HEK293 (cell line): ENCODE measurements at regions not wholly inside any gene's neighbourhood (a gene's known extent, or its start where the extent isn't known, plus 50 kb on each side); places are given as distances from the start of the nearest gene placed in this dataset.

Experiments used
- CTCF ChIA-PET: fragments of 350-600 bp; formaldehyde crosslinking; extraction: SDS; loops from one replicate; lab custom pipeline; 2021; ENCODE audit warnings: antibody characterized with exemption; lab: Yijun Ruan, JAX
- POLR2A ChIA-PET: fragments of 300-600 bp; formaldehyde crosslinking; extraction: SDS; loops from one replicate; lab custom pipeline; 2020; ENCODE audit warnings: antibody characterized with exemption, inconsistent platforms; lab: Yijun Ruan, JAX
- H3K27ac ChIP-seq: fragments of 200-500 bp; sonication (Bioruptor generic); 2 replicates; pipeline ENCODE4 v1.5.1; 2014; ENCODE audit warnings: low read depth, low read length, control low read depth, inconsistent platforms; ENCODE audit errors: extremely low read depth
- H3K36me3 ChIP-seq, 2 experiments: fragments of 200-500 bp in 1 of 2; sonication (Bioruptor generic) in 1 of 2; 1 replicate in 1 of 2; 2 replicates in 1 of 2; pipeline ENCODE4 v1.5.1; 2014 to 2017; ENCODE audit warnings: inconsistent platforms in 2 of 2, low read length in 2 of 2; ENCODE audit not compliant: control insufficient read depth in 2 of 2, insufficient read depth in 1 of 2
- H3K4me1 ChIP-seq: fragments of 200-500 bp; sonication (Bioruptor generic); 2 replicates; pipeline ENCODE4 v1.5.1; 2014; ENCODE audit warnings: mild to moderate bottlenecking, low read length, inconsistent platforms; ENCODE audit not compliant: control insufficient read depth, insufficient read depth
- H3K4me3 ChIP-seq: 2 replicates; pipeline ENCODE4 v1.5.1; 2011; ENCODE audit warnings: low read depth, mild to moderate bottlenecking, control low read depth, low read length, moderate library complexity
- H3K9me3 ChIP-seq: fragments of 200-500 bp; sonication (Bioruptor generic); 2 replicates; pipeline ENCODE4 v1.5.1; 2014; ENCODE audit warnings: low read depth, low read length, inconsistent platforms; ENCODE audit not compliant: control insufficient read depth, insufficient read depth
- KLF16 ChIP-seq: fragments of 450-650 bp; formaldehyde crosslinking; IDR thresholded peaks from 2 replicates; pipeline ENCODE4 v1.5.1; 2017; ENCODE audit warnings: missing biosample characterization, missing genetic modification characterization
- REPIN1 ChIP-seq: fragments of 450-650 bp; formaldehyde crosslinking; IDR thresholded peaks from 2 replicates; pipeline ENCODE4 v1.5.1; 2017; ENCODE audit warnings: missing biosample characterization, missing genetic modification characterization, low read depth
- SP3 ChIP-seq: fragments of 450-650 bp; formaldehyde crosslinking; IDR thresholded peaks from 2 replicates; pipeline ENCODE4 v1.5.1; 2016; ENCODE audit warnings: missing biosample characterization, missing genetic modification characterization
- TCF7L2 ChIP-seq: IDR thresholded peaks from 2 replicates; pipeline ENCODE4 v1.6.1; 2011; ENCODE audit warnings: low read depth, mild to moderate bottlenecking, inconsistent platforms, low read length, moderate library complexity, borderline replicate concordance
- ZBTB20 ChIP-seq: fragments of 450-650 bp; formaldehyde crosslinking; IDR thresholded peaks from 2 replicates; pipeline ENCODE4 v1.5.1; 2016; ENCODE audit warnings: missing biosample characterization, missing genetic modification characterization
- ZFP37 ChIP-seq: fragments of 450-650 bp; formaldehyde crosslinking; IDR thresholded peaks from 2 replicates; pipeline ENCODE4 v1.5.1; 2016; ENCODE audit warnings: missing biosample characterization, missing genetic modification characterization
- ZNF112 ChIP-seq: fragments of 450-650 bp; formaldehyde crosslinking; IDR thresholded peaks from 2 replicates; pipeline ENCODE4 v1.5.0; 2017; ENCODE audit warnings: missing biosample characterization, missing genetic modification characterization
- ZNF138 ChIP-seq: fragments of 450-650 bp; formaldehyde crosslinking; IDR thresholded peaks from 2 replicates; pipeline ENCODE4 v1.5.1; 2016; ENCODE audit warnings: missing biosample characterization, missing genetic modification characterization, borderline replicate concordance
- ZNF155 ChIP-seq: fragments of 450-650 bp; formaldehyde crosslinking; IDR thresholded peaks from 2 replicates; pipeline ENCODE4 v1.5.1; 2016; ENCODE audit warnings: missing biosample characterization, missing genetic modification characterization
- ZNF184 ChIP-seq: fragments of 450-650 bp; IDR thresholded peaks from 2 replicates; pipeline ENCODE4 v1.5.1; 2018; ENCODE audit warnings: missing biosample characterization, mild to moderate bottlenecking, missing genetic modification characterization
- ZNF211 ChIP-seq: fragments of 450-650 bp; formaldehyde crosslinking; IDR thresholded peaks from 2 replicates; pipeline ENCODE4 v1.5.1; 2016; ENCODE audit warnings: low read depth, missing biosample characterization, missing genetic modification characterization
- ZNF223 ChIP-seq: fragments of 450-650 bp; formaldehyde crosslinking; IDR thresholded peaks from 2 replicates; pipeline ENCODE4 v1.5.1; 2016; ENCODE audit warnings: missing biosample characterization, missing genetic modification characterization
- ZNF302 ChIP-seq: fragments of 450-650 bp; formaldehyde crosslinking; IDR thresholded peaks from 2 replicates; pipeline ENCODE4 v1.5.1; 2016; ENCODE audit warnings: missing biosample characterization, missing genetic modification characterization, low read depth
- ZNF404 ChIP-seq: fragments of 450-650 bp; formaldehyde crosslinking; IDR thresholded peaks from 2 replicates; pipeline ENCODE4 v1.5.1; 2017; ENCODE audit warnings: missing biosample characterization, missing genetic modification characterization
- ZNF426 ChIP-seq: fragments of 450-650 bp; formaldehyde crosslinking; IDR thresholded peaks from 2 replicates; pipeline ENCODE4 v1.5.1; 2017; ENCODE audit warnings: missing biosample characterization, missing genetic modification characterization, mild to moderate bottlenecking, inconsistent platforms, moderate library complexity
- ZNF473 ChIP-seq: fragments of 450-650 bp; formaldehyde crosslinking; IDR thresholded peaks from 2 replicates; pipeline ENCODE4 v1.5.1; 2017; ENCODE audit warnings: missing biosample characterization, missing genetic modification characterization
- ZNF555 ChIP-seq: fragments of 450-650 bp; formaldehyde crosslinking; conservative IDR thresholded peaks from 2 replicates; pipeline ENCODE4 v1.5.1; 2017; ENCODE audit warnings: missing biosample characterization, mild to moderate bottlenecking, missing genetic modification characterization, inconsistent platforms
- ZNF560 ChIP-seq: fragments of 450-650 bp; formaldehyde crosslinking; IDR thresholded peaks from 2 replicates; pipeline ENCODE4 v1.5.1; 2017; ENCODE audit warnings: missing biosample characterization, missing genetic modification characterization, borderline replicate concordance
- ZNF571 ChIP-seq: fragments of 450-650 bp; formaldehyde crosslinking; IDR thresholded peaks from 2 replicates; pipeline ENCODE4 v1.5.0; 2017; ENCODE audit warnings: missing biosample characterization, missing genetic modification characterization
- ZNF654 ChIP-seq: fragments of 450-650 bp; formaldehyde crosslinking; IDR thresholded peaks from 2 replicates; pipeline ENCODE4 v1.5.1; 2016; ENCODE audit warnings: low read depth, missing biosample characterization, missing genetic modification characterization
- ZNF658 ChIP-seq: fragments of 450-650 bp; formaldehyde crosslinking; IDR thresholded peaks from 2 replicates; pipeline ENCODE4; 2016; ENCODE audit warnings: missing biosample characterization, missing genetic modification characterization
- ZNF660 ChIP-seq: fragments of 450-650 bp; IDR thresholded peaks from 2 replicates; pipeline ENCODE4 v1.5.1; 2018; ENCODE audit warnings: missing biosample characterization, mild to moderate bottlenecking, missing genetic modification characterization
- ZNF768 ChIP-seq: fragments of 450-650 bp; formaldehyde crosslinking; IDR thresholded peaks from 2 replicates; pipeline ENCODE4 v1.5.1; 2018; ENCODE audit warnings: missing biosample characterization, mild to moderate bottlenecking, missing genetic modification characterization
- ZNF776 ChIP-seq: fragments of 450-650 bp; formaldehyde crosslinking; IDR thresholded peaks from 2 replicates; pipeline ENCODE4 v1.5.0; 2017; ENCODE audit warnings: missing biosample characterization, missing genetic modification characterization, borderline replicate concordance
- ZNF777 ChIP-seq: fragments of 450-650 bp; formaldehyde crosslinking; IDR thresholded peaks from 2 replicates; pipeline ENCODE4 v1.5.1; 2017; ENCODE audit warnings: missing biosample characterization, missing genetic modification characterization, borderline replicate concordance
- ZSCAN16 ChIP-seq: fragments of 450-650 bp; formaldehyde crosslinking; IDR thresholded peaks from 2 replicates; pipeline ENCODE4 v1.5.1; 2016; ENCODE audit warnings: missing biosample characterization, missing genetic modification characterization
- TF ChIP-seq, protein P1 (sequence below): fragments of 450-650 bp; formaldehyde crosslinking; IDR thresholded peaks from 2 replicates; pipeline ENCODE4 v1.5.1; 2016; ENCODE audit warnings: missing biosample characterization, missing genetic modification characterization
- TF ChIP-seq, protein P2 (sequence below): fragments of 450-650 bp; formaldehyde crosslinking; IDR thresholded peaks from 2 replicates; pipeline ENCODE4 v1.5.1; 2016; ENCODE audit warnings: missing biosample characterization, missing genetic modification characterization
- TF ChIP-seq, protein P3 (sequence below): fragments of 450-650 bp; formaldehyde crosslinking; optimal IDR thresholded peaks from 2 replicates; pipeline ENCODE3; 2016; ENCODE audit warnings: missing biosample characterization, mild to moderate bottlenecking, missing genetic modification characterization

- TF ChIP-seq ZNF184 (tag by site-specific recombination) (no peak), ZNF776 (tag by site-specific recombination) (no peak), ZNF211 (tag by site-specific recombination) (no peak), ZNF660 (tag by site-specific recombination) (no peak), ZNF473 (tag by site-specific recombination) (no peak), ZNF138 (no peak), REPIN1 (tag by site-specific recombination) (no peak)
- TF ChIP-seq, all 188 proteins: peak for 0
- no peaks in the 10 kb centered on the region for H3K36me3 ChIP-seq
- H3K9me3 ChIP-seq, result no peaks in the 10 kb centered on the region
- ChIA-PET POLR2A (no interaction called here), CTCF (no interaction called here)
- H3K27ac ChIP-seq, result no peak overlapping the region
- no peaks in the 10 kb centered on the region for H3K4me1 ChIP-seq
- H3K4me3 ChIP-seq, result no peak overlapping the region
Observed at GRCh38 chr4:134610172-134610571, 408.6 kb upstream of the PABPC4L start.

DNA sequence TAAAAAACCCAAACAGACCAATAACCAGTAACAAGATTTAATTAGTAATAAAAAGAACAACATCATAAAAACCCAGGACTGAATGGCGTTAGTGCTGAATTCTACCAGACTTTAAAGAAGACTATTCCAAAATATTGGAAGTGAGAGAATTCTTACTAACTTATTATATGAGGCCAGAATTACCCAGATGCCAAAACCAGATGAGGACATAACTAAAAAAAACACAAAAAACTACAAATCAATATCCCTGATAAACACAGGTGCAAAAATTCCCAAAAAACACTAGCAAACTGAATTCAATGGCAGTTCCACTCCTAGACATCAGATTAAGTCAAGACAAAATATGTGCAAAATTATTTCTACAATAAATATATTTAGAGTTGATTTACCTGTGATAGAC lies 400.1 kb upstream of the PABPC4L start:
- POLR2A ChIA-PET, result no interaction called here
- Histone ChIP-seq H3K36me3 (no peaks in the 10 kb centered on the region), H3K9me3 (no peaks in the 10 kb centered on the region), H3K4me3 (no peak overlapping the region), H3K27ac (no peak overlapping the region), H3K4me1 (no peaks in the 10 kb centered on the region)
- CTCF ChIA-PET, result no interaction called here
- TF ChIP-seq ZBTB20 (no peak), ZNF302 (no peak), ZNF560 (no peak), ZNF571 (no peak), ZNF426 (tag by site-specific recombination) (no peak), ZNF404 (no peak), ZNF155 (tag by site-specific recombination) (no peak), ZFP37 (tag by site-specific recombination) (no peak), ZNF555 (tag by site-specific recombination) (no peak)
- TF ChIP-seq, protein P1, sequence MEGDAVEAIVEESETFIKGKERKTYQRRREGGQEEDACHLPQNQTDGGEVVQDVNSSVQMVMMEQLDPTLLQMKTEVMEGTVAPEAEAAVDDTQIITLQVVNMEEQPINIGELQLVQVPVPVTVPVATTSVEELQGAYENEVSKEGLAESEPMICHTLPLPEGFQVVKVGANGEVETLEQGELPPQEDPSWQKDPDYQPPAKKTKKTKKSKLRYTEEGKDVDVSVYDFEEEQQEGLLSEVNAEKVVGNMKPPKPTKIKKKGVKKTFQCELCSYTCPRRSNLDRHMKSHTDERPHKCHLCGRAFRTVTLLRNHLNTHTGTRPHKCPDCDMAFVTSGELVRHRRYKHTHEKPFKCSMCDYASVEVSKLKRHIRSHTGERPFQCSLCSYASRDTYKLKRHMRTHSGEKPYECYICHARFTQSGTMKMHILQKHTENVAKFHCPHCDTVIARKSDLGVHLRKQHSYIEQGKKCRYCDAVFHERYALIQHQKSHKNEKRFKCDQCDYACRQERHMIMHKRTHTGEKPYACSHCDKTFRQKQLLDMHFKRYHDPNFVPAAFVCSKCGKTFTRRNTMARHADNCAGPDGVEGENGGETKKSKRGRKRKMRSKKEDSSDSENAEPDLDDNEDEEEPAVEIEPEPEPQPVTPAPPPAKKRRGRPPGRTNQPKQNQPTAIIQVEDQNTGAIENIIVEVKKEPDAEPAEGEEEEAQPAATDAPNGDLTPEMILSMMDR, result no peak

DNA sequence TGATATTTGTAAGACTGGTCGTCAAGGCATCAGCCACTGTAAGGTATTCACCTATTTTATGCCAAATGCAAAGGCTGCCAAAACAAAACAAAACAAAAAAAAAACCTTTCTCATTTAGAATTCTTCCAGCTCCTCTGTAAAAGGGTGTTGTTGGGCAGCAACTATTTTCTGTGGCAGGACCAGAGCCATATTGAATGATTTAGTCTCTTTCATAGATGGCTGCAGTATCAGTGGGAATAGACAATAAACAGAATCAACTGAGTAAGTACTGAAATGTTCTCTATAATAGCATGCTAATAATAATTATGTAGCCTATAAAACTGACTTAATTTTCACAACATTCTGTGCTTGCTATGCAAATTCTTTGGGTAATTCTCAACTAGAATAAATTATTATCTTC lies 389.7 kb upstream of the PABPC4L start:
- Histone ChIP-seq H3K27ac (no peak overlapping the region), H3K36me3 (no peaks in the 10 kb centered on the region), H3K4me3 (no peak overlapping the region), H3K4me1 (no peaks in the 10 kb centered on the region), H3K9me3 (no peaks in the 10 kb centered on the region)
- ChIA-PET CTCF (no interaction called here), POLR2A (no interaction called here)
- no peak for TF ChIP-seq SP3 (tag by site-specific recombination)
- TF ChIP-seq KLF16, result no peak
- no peak for TF ChIP-seq ZNF658
- TF ChIP-seq ZNF223, result no peak
- TF ChIP-seq, protein P2, sequence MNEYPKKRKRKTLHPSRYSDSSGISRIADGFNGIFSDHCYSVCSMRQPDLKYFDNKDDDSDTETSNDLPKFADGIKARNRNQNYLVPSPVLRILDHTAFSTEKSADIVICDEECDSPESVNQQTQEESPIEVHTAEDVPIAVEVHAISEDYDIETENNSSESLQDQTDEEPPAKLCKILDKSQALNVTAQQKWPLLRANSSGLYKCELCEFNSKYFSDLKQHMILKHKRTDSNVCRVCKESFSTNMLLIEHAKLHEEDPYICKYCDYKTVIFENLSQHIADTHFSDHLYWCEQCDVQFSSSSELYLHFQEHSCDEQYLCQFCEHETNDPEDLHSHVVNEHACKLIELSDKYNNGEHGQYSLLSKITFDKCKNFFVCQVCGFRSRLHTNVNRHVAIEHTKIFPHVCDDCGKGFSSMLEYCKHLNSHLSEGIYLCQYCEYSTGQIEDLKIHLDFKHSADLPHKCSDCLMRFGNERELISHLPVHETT (tag by site-specific recombination), result no peak
- no peak for TF ChIP-seq ZSCAN16 (tag by site-specific recombination)
- no peak for TF ChIP-seq ZNF768 (tag by site-specific recombination)
- no peak for TF ChIP-seq ZNF777 (tag by site-specific recombination)
- TF ChIP-seq, protein P3, sequence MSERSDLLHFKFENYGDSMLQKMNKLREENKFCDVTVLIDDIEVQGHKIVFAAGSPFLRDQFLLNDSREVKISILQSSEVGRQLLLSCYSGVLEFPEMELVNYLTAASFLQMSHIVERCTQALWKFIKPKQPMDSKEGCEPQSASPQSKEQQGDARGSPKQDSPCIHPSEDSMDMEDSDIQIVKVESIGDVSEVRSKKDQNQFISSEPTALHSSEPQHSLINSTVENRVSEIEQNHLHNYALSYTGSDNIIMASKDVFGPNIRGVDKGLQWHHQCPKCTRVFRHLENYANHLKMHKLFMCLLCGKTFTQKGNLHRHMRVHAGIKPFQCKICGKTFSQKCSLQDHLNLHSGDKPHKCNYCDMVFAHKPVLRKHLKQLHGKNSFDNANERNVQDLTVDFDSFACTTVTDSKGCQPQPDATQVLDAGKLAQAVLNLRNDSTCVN (tag by site-specific recombination), result no peak
- TF ChIP-seq ZNF654, result no peak
- no peak for TF ChIP-seq ZNF112 (tag by site-specific recombination)
- TF ChIP-seq TCF7L2, result no peak
- TF ChIP-seq, protein P1, result no peak
